ENCODE measurements at regions not wholly inside any gene's neighbourhood (a gene's known extent, or its start where the extent isn't known, plus 50 kb on each side); places are given as distances from the start of the nearest gene placed in this dataset.

DNA sequence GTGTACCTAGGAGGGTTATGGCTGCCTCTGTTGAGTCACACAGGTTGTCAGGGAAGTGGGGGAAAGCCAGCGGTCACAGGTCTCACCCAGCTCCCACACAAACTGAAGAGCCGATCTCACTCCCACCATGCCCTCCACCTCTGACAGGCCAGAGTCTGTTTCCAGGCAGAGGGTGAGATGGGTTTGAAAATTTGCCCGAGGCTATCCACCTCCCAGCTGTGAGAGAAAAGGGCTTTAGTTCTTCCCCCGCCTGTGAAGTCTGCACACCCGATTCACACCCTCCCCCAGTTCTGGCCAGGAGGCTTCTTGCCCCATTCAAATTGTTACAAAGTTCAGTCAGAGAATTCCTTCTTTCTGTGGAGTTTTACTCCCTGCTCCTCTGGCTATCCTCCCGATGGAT, 446.9 kb downstream of the EDEM1 start:
- no peak for TF ChIP-seq CTCF (conservative IDR thresholded peaks at IDR 0.05)
- TF ChIP-seq ZFX (IDR thresholded peaks at IDR 0.05) = no peak
- no peak overlapping the region for H3K27ac ChIP-seq

- TF ChIP-seq CTCF (conservative IDR thresholded peaks at IDR 0.05) = no peak
- no peak for TF ChIP-seq ZFX (IDR thresholded peaks at IDR 0.05)
- no peak overlapping the region for H3K27ac ChIP-seq
These were observed 448.2 kb downstream of the EDEM1 start for GRCh38 chr3:5635746-5636145.

- no peak for TF ChIP-seq CTCF (conservative IDR thresholded peaks at IDR 0.05)
- no peak for TF ChIP-seq ZFX (IDR thresholded peaks at IDR 0.05)
- no peak overlapping the region for H3K27ac ChIP-seq
These were observed 451.0 kb downstream of the EDEM1 start for GRCh38 chr3:5638550-5638949.

GRCh38 chr3:5644773-5645670, 457.5 kb downstream of the EDEM1 start:
- TF ChIP-seq CTCF (conservative IDR thresholded peaks at IDR 0.05) = no peak
- TF ChIP-seq ZFX (IDR thresholded peaks at IDR 0.05) = no peak
- H3K27ac ChIP-seq = peak overlapping the region; percentile 50; the same call in 1 of the 2 replicates

- no peak for TF ChIP-seq CTCF (conservative IDR thresholded peaks at IDR 0.05)
- TF ChIP-seq ZFX (IDR thresholded peaks at IDR 0.05) = no peak
- peak overlapping the region; percentile 50; the same call in 1 of the 2 replicates for H3K27ac ChIP-seq
These were observed 458.3 kb downstream of the EDEM1 start for GRCh38 chr3:5645692-5646410.

DNA sequence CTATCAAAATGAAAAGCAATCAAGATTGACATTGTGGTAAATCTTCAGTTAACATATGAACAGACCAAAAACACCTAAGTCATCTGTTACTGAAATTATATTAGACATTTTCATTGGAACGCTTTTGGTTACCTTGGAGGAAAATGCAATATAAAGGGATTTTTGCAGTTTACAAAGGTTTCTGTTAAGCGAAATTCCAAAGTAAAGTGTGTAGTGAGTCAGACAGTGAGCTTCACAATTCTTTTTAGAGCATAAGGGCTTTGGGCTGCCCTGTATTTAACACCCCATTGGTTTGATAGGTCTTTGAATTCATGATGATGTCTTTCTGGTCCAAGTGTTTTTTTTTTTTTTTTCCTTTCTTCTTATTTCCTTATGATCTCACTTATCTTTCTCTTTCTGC, 462.8 kb downstream of the EDEM1 start:
- no peak overlapping the region for H3K27ac ChIP-seq
- no peak for TF ChIP-seq CTCF (conservative IDR thresholded peaks at IDR 0.05)
- no peak for TF ChIP-seq ZFX (IDR thresholded peaks at IDR 0.05)

- H3K27ac ChIP-seq = no peak overlapping the region
- TF ChIP-seq CTCF (conservative IDR thresholded peaks at IDR 0.05) = no peak
- TF ChIP-seq ZFX (IDR thresholded peaks at IDR 0.05) = no peak
These were observed 463.8 kb downstream of the EDEM1 start for GRCh38 chr3:5651351-5651750.
